ENCODE measurements at regions not wholly inside any gene's neighbourhood (a gene's known extent, or its start where the extent isn't known, plus 50 kb on each side); places are given as distances from the start of the nearest gene placed in this dataset.

DNA sequence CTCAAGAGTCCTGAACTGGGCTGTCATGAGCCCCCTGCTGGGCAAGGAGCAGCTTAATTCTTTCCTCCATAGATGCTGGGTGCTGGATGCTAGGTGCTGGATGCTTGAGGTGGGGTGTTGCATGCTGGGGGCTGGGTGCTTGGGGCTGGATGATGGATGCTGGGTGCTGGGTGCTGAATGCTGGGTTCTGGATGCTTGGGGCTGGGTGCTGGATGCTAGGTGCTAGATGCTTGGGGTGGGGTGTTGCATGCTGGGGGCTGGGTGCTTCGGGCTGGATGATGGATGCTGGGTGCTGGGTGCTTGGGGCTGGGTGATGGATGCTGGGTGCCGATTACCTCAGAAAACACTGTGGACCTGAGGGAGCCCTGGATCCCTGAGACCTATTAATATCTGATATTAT is 837.7 kb downstream of the GALR1 start:
- H3K27ac ChIP-seq: no peak overlapping the region
- H3K4me1 ChIP-seq: no peaks in the 10 kb centered on the region
- H3K4me3 ChIP-seq: no peak overlapping the region
- H3K27me3 ChIP-seq: peaks cover 0 to 8% (median 0%) of the 10 kb centered on the region in 3 donors
- WGBS, 5 donors: 73 to 94% (median 88%) methylated on average over 2 of the region's 2 CpGs
- TF ChIP-seq POLR2A (IDR thresholded peaks at IDR 0.05) (no peak), POLR2AphosphoS5 (IDR thresholded peaks at IDR 0.05) (no peak), EP300 (IDR thresholded peaks at IDR 0.05) (no peak)
- TF ChIP-seq, protein P1, sequence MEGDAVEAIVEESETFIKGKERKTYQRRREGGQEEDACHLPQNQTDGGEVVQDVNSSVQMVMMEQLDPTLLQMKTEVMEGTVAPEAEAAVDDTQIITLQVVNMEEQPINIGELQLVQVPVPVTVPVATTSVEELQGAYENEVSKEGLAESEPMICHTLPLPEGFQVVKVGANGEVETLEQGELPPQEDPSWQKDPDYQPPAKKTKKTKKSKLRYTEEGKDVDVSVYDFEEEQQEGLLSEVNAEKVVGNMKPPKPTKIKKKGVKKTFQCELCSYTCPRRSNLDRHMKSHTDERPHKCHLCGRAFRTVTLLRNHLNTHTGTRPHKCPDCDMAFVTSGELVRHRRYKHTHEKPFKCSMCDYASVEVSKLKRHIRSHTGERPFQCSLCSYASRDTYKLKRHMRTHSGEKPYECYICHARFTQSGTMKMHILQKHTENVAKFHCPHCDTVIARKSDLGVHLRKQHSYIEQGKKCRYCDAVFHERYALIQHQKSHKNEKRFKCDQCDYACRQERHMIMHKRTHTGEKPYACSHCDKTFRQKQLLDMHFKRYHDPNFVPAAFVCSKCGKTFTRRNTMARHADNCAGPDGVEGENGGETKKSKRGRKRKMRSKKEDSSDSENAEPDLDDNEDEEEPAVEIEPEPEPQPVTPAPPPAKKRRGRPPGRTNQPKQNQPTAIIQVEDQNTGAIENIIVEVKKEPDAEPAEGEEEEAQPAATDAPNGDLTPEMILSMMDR (IDR thresholded peaks at IDR 0.05): no peak
- no peak for DNase-seq
- peaks cover 0 to 10% (median 4%) of the 10 kb centered on the region in 4 donors for H3K9me3 ChIP-seq
- no peaks in the 10 kb centered on the region for H3K36me3 ChIP-seq
- intact Hi-C loops (cut with DNase I; ENCODE audit: low total_unique reads): no loop called here

DNA sequence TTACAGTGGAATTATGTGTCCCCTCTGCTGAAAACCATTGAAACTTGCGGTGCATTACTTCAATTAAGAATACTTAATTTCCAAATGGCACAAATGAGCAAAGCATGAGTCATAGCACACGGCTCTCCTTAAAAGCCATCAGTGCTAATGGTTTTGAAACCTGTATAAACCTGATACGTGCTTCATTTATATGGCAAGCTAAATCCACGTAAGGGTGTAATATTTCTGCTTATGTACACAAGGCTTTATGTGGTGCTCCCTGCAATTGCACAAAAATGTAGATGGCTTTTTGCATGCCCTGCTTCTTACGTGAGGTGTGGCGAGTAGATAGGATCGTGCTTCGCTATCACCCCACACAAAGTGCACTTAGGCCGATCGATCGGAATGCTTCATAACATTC is 840.9 kb downstream of the GALR1 start:
- DNase-seq: peak in 1 of 2 donors; percentile 12
- TF ChIP-seq POLR2AphosphoS5 (IDR thresholded peaks at IDR 0.05) (no peak), POLR2A (IDR thresholded peaks at IDR 0.05) (no peak), EP300 (IDR thresholded peaks at IDR 0.05) (no peak)
- TF ChIP-seq, protein P1 (IDR thresholded peaks at IDR 0.05): no peak
- intact Hi-C loops (cut with DNase I; ENCODE audit: low total_unique reads): no loop called here
- Histone ChIP-seq H3K4me3 (no peak overlapping the region), H3K9me3 (peaks cover 0 to 8% (median 2%) of the 10 kb centered on the region in 4 donors), H3K36me3 (no peaks in the 10 kb centered on the region), H3K4me1 (no peaks in the 10 kb centered on the region), H3K27me3 (peaks cover 0 to 4% (median 0%) of the 10 kb centered on the region in 3 donors), H3K27ac (no peak overlapping the region)
- WGBS, 5 donors: 71 to 88% (median 85%) methylated on average over 11 of the region's 11 CpGs

DNA sequence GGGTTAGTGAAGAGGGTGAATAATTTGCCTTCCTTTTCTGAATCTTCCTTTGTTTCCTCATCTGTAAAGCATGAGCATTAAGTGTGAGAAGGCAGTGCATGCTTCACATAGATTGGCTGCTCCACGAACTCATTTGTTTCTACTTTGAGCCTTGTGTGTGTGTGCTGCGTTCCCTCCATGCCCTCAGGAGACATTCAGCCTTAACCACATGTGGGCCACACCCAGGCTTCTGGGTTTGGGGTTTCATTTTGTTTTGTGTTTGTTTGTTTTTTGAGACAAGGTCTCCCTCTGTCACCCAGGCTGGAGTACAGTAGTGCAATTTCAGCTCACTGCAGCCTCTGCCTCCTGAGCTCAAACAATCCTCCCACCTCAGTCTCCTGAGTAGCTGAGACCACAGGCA is 843.3 kb downstream of the GALR1 start:
- H3K4me1 ChIP-seq: no peaks in the 10 kb centered on the region
- H3K27me3 ChIP-seq: no peaks in the 10 kb centered on the region
- intact Hi-C loops (cut with DNase I; ENCODE audit: low total_unique reads): no loop called here
- WGBS, 5 donors: 68 to 80% (median 73%) methylated on average over 2 of the region's 2 CpGs
- H3K4me3 ChIP-seq: no peak overlapping the region
- H3K36me3 ChIP-seq: no peaks in the 10 kb centered on the region
- no peak overlapping the region for H3K27ac ChIP-seq
- H3K9me3 ChIP-seq: no peaks in the 10 kb centered on the region
- no peak for DNase-seq
- TF ChIP-seq, protein P1 (IDR thresholded peaks at IDR 0.05): no peak
- no peak for TF ChIP-seq EP300 (IDR thresholded peaks at IDR 0.05)
- TF ChIP-seq POLR2AphosphoS5 (IDR thresholded peaks at IDR 0.05): no peak
- TF ChIP-seq POLR2A (IDR thresholded peaks at IDR 0.05): no peak

DNA sequence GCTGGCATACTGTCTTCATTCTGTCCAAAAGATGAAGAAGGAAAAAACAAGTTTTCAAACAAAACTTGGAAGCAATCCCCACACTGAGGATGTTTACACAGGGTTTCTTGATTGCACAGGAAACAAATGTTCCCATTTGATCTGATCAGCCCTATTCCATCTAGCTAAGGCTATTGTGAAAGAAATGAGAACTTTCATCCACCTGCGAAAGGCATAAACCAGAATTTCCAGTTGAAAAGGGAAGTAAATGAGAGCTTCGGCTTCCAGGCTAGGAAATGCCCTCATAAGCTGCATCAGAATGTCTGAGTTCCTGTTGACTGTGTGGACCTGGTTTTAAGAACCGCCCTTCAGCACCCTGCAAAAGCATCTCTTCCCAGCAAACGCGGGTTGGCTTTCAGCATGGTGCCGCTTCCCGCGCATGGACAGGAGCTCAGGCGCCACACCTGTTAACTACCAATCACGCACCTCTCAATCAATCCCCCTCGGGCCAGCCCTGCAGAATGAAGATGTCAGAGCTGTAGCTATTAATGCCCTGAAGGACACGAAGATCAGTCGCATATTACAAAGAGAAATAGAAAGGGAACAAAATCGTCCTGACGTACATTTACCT is 850.4 kb downstream of the GALR1 start:
- Histone ChIP-seq H3K4me3 (no peak overlapping the region), H3K4me1 (no peaks in the 10 kb centered on the region), H3K27ac (no peak overlapping the region), H3K27me3 (no peaks in the 10 kb centered on the region), H3K9me3 (peaks cover 0 to 7% (median 3%) of the 10 kb centered on the region in 4 donors), H3K36me3 (no peaks in the 10 kb centered on the region)
- intact Hi-C loops (cut with DNase I; ENCODE audit: low total_unique reads): no loop called here
- TF ChIP-seq EP300 (IDR thresholded peaks at IDR 0.05) (no peak), POLR2A (IDR thresholded peaks at IDR 0.05) (no peak), POLR2AphosphoS5 (IDR thresholded peaks at IDR 0.05) (no peak)
- TF ChIP-seq, protein P1 (IDR thresholded peaks at IDR 0.05): no peak
- WGBS, 5 donors: 80 to 86% (median 83%) methylated on average over 15 of the region's 15 CpGs
- no peak for DNase-seq
